ENCODE measurements at regions not wholly inside any gene's neighbourhood (a gene's known extent, or its start where the extent isn't known, plus 50 kb on each side); places are given as distances from the start of the nearest gene placed in this dataset.
"Not testable (repeated sequence)": the region's sequence is repeated elsewhere in the genome, so short reads cannot be mapped to it uniquely, and the experiment has no call there.

DNA sequence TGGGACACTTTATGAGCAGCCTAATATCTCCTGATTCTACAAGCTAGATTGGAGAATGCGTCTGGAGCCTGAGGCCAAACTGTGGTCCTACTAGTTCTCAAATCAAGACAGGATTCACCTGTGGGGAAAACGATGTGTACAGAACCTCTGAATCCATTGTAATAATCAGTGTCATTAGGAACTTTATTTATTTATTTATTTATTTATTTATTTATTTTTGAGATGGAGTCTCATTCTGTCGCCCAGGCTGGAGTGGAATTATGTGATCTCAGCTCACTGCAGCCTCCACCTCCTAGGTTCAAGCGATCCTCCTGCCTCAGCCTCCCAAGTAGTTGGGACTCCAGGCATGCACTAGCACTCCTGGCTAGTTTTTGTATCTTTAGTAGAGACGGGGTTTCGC lies 52.6 kb upstream of the KIF26B start:
- not testable (repeated sequence) for DNase-seq

DNA sequence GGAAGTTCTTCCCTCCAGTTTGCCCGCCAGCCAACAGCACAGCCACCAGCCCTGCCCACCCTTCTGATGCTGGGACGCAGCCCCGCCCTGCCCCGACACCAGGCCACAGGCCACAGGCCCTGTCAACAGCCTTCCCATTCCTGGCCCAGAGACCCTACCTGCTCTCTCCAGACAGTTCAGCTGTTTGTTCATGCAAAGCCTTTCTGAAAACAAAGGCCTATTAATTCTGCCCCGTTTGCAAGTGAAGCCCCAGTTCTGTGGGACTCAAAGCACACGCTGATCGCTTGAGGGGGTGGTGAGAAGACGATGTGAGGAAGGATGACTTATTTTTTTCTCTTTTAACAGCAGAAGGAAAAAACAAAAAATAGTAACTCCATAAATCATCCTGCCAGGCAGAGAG lies 55.4 kb upstream of the KIF26B start:
- no peak for DNase-seq

DNA sequence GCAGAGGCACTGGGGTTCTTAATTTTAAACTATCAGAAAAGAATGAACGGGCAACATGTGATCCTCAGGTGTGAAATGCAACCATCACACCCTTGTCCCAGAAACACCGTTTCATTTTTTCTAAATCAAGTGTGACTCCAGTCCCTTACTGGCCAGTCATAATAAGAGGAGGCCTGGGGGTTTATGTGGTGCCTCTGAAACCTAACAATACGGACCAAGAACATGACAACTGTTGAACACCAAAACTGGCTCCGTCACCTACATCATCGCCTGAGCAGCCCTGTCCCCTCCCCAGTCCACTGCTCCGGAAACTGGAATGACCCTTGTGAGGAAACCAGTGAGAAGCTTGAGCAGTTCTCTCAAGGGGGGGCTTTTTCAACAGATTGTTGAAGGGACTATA lies 55.9 kb upstream of the KIF26B start:
- DNase-seq = no peak

DNA sequence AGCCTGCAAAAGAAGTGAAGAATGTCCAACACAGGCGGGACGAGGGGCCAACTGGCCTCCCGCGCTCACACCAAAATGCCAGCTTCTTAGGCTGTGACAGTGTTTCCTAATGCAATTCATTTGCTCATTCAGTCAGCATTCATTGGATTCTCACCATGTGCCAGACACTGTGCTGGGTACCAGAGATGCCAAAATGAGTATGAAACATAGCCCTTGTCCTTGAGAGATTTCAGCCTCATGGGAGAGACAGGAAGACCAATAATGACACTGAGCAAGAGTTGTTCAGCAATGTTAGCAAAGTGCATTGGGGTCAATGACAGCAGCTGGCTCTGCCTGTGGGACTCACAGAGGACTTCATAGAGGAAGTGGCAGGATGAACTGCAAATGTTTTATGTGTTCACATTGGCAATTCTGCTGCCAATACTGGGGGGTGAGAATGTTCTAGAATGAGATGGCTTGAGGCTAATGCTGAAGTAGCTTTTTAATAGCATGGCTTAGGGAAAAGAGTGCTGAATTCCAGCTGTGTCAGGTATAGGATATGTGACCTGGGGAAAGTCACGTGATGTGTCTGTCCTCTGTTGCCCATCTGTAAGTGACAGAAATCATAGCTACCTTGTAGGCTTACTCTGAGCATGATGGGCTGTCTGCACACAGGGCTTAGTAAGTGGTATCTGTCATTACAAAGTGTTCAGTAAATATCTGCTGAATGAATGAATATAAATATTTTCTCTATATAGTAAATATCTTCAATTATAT lies 58.3 kb upstream of the KIF26B start:
- no peak for DNase-seq

DNA sequence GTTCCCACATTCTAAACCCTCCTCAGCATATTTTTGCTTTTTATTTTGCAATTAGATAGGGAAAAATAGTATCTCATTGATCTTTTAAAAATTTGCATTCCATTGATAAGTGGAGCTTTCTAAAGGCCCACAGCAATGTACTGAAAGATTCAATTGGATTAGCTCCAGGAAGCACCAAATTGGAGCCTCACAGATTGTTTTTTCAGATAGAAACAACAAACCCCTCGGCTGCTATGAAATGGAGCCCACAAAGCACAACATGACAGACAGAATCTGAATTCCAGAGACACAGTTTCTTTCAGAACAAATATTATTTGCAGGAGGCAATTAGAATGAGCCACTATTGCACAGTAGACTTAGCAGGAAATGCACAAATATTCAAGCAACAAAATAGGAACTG lies 58.9 kb upstream of the KIF26B start:
- no peak for DNase-seq

DNA sequence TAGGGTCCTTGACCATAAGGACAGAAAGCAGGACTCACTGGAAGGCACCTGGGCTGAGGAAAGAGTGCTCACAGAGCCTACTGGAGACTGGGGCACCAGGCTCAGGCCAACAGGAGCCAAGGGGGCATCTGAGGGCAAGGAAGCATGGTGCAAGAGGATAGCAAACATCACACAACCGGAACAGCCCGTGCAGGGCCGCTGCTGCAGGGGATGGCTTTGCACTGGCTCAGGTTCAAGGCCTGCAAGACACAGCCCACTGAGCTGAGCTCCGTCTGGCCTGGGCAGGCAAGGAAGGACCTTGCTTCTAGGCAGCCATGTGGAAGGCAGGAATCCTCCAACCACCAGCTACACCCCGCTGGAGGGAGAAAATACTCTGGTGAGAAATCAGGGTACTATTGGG lies 59.8 kb upstream of the KIF26B start:
- no peak for DNase-seq

DNA sequence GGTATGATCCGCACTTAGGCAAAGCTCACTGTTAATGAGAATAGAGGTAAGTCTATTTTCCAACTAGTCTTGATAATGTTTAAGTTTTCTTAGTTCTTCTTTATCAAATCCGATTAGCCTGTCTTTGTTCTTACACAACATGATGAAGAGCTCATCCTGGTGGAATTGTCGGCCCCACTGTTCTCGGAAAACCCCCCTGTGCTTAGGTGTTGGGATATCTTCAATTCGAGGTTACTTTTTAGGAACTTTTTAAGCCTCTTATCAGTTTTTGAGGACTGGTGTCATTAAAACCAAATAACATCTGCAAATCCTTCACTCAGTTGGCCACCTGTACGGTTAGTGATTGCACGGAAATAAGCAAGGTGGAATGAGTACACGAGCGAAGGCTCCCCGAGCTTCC lies 60.7 kb upstream of the KIF26B start:
- no peak for DNase-seq

DNA sequence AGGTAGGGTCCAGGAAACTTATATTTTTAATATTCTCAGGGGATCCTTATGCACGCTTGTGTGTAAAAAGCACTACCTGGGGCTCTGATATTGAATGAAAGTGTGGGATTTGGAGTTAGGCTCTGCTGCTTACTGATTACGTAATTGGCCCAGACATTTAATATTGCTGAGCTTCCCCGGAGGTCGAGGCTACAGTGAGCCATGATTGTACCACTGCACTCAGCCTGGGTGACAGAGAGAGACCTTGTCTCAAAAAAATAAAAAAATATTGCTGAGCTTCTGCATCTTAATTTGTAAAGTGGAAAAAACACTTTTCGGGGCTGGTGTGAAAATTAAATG lies 62.2 kb upstream of the KIF26B start:
- no peak for DNase-seq

DNA sequence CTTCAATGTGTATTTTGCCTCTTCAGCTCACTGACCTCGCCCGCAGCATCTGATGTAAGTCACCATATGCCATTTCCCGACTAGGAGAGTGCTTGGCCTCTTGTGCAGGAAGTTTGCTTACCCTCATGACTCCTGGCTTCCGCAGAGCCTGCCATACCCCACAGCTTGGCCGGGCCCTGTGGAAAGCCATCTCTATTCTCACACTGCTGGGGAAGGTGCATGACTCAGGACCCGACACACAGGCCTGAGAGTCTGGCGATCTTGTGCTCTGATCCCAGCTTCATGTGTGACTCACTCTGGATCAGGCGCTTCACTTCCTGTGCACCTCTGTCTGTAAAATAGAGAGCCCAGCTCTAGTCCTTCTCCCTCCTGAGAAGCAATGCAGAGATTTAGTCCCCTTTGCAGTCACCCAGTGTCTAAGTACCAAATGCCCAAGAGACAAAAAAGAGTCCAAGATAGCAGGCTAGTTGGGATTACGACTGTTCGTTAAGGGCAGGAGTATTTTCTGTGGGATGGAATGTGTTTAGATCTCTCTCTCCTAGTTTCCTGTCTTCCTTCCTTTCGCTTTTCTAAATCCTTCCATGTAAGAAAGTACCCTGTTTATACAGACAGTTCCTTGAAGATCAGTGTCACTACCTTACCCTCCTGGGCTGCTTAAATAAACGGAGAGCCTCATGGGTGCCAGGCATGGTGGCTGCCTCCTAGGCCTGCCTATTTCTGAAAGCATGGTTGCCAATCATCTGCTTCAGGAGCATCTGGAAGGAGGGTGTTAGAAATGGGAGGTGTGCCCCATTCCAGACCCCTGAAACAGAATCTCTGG lies 62.8 kb upstream of the KIF26B start:
- DNase-seq = peak; percentile 25

DNA sequence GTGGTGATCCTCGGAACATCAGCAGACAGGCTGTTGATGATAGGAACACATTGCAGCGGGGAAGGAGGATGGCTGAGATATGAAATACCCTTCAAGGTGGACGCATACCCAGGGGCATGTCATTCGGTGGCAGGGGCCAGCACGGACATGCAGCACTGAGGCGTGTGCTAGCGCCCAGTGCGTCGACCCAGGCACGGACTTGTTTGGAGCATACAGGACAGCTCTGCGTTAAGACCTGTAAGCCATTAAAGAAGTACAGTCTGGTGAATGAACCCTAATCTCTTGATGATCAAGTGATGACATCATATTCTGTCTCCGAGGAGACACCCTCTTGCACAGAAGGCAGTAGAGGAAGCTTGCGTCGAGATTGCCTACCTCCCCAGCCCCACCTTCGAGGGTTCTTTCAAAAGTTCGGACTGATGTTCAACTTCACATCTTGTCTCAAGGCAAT lies 63.6 kb upstream of the KIF26B start:
- DNase-seq = no peak

DNA sequence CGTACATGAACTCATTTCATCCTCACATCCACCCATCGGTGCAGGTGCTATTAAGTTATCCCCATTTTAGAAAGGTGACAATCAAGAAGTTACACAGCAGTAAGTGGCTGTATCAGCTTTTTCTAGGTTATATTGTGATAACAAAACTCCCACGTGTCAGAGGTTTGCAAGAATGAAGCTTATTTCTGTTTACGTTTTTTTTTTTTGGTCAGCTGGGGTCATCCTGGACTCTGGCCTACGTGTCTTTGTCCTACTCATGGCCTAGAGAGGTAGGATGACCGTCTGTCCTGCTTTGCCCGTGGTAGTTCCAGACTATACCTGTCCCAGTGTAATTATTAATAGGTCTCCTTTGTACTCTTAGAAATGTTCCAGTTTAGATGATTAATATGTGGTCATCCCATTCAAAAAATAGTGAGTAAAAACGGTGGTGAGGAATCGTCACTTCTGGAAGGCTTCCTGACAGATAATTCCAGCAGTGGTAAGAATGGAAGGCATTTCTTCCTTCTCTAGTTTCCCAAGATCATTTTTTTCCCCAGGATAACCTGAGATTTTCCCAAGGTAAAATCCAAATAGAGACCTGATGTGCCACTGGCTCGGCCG lies 64.2 kb upstream of the KIF26B start:
- DNase-seq = no peak

DNA sequence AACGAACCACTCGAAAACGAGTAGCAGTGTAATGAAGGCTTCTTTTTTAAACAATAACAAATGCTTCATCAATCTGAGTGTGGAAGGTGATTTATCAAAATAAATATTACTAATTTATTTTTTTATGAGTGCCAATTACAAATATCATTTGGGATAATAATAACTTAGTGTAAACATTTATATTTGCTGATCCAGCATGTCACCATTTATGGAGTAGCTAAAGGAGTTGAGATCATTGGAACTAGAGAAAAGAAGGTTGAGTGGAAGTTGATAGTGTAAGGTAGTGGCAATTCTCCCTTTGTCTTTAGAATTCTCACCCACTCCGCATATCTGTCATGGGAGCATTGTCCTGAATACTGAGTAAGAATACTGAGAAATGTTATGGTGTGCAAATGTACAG lies 67.1 kb upstream of the KIF26B start:
- no peak for DNase-seq

DNA sequence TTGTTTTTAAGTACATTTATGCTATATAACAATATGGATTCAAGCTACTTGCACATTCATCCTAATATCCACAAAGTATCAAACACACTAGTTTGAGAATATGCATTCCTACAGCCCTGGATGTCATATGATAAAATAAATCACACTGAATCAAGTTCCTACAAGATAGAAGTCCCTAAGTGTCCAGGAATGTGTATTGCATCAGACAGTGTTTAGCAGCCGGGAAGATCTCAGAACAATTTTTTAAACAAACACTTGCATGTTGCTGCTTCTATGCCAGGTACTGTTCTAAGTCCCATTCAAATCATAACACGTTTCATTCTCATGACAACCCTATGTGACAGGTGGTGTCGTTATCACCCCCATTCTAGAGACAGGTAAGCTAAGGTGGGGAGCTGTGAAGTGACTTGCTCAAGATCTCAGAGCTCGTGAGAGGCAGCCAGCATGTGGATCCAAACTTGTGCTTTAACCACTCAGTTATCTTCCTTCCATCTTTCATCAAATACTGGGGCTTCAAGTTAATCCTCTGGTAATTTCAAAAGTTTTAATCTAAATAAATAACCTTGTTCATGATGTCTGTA lies 68.3 kb upstream of the KIF26B start:
- DNase-seq = no peak

DNA sequence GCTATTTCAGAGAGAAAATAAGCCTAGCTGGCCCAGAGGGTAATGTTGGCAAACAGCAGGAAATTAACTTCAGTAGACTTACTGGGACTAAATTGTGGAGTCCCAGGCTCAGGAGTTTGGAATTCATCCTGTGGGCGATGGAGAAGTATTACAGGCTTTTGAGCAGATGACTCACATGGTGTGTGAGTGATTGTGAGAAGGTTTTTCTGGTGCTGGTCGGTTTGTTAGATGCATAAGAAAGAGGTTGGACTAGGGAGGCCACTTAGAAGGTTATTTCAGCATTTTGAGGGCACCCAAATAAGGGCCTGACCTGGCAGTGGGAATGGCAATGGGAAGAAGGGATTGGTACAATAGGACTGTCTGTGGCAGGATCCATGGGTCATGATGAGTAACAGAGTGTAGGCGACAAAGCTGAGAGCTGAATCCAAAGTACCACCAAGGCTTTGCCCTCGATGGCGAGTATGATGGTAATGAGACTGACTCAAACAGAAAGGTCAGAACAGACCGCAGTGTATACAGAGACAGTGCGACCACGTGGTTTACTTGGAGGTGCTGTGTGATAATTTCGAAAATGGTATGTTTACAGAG lies 69.2 kb upstream of the KIF26B start:
- DNase-seq = no peak

DNA sequence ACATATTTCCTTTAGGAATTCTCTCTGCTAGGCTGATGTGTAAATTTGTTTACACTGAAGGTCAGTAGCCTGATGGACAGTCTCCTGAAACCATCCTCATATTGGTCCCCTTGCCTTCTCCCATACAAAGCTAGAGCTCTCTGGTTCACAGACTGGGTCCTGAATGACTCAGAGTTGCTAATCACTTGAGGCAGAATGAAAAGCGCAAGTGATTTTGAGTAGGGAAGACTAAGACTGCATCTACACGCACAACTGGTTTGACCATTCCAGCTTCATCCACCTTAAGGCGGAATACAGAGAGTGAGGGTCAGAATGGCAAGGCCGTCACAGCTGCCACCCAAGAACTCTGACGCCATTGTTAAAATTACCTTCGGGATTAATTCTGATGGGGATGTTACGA lies 70.2 kb upstream of the KIF26B start:
- DNase-seq = no peak

DNA sequence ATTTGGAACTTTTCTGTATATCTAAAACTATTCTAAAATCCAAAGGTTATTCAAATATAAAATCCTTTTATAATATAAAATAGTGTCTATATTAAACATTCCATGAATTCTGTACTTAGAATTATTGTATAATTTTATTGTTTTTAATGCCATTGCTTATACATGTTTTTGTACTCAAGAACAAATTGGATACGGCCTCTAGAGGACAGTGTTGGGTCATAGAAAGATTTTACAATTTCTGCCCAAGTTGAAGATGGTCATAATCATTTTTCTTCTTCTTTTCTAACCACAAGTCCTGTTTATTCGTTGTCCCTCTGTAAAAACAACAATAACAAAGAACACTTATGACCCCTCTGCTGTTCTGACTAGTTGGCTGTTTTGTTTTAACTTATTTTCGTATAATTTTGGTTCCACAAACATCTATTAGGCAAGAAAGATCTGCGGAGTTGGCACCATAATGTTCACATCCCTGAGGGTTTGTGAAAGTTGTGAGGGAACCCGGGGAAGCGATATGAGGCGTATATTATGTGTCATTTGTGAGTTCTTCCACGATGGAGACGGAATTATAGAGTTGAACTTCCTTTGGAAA lies 75.7 kb upstream of the KIF26B start:
- peak; percentile 24 for DNase-seq

DNA sequence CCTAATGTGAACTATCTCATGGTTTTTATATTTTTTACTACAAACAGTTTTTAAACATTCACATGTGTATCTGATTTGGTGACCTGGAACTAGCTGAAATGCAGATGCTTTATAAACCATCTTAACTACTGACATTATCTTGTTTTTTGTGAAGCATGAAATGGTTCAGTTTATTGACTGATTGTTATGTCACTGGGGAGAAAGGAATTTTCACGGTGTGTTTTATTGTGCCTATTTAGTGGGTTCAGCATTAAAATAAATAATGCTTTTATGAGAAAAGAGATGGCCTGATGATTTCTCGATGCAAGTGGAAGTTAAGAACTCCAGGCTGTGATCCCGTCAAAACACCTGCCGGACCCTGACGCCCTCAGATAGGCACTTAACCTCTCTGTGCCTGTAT lies 79.9 kb upstream of the KIF26B start:
- DNase-seq = no peak

DNA sequence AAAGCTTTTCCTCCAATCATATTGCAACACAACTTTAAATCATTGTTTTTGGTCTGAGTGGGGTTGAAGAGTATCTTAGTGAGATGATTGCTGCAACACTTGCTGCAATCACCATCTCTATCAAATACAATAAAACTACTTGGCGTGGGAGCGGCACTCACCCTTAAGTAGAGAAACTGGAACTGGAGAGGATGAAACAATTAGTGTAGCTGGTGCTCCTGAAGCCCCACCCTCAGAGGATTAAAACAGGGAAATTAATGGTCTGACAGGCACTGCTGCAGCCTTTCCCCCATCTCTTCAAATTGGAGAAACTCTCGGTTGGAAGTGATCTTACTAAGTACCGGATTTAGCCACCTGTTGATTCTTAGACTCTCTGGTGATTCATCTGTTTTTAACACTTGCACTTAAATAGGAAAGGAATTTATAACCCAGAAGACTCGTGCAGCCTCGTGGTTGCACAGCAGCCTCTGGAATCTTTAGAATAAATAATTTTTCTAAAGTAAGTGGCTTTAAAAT lies 80.5 kb upstream of the KIF26B start:
- DNase-seq = peak; percentile 15

DNA sequence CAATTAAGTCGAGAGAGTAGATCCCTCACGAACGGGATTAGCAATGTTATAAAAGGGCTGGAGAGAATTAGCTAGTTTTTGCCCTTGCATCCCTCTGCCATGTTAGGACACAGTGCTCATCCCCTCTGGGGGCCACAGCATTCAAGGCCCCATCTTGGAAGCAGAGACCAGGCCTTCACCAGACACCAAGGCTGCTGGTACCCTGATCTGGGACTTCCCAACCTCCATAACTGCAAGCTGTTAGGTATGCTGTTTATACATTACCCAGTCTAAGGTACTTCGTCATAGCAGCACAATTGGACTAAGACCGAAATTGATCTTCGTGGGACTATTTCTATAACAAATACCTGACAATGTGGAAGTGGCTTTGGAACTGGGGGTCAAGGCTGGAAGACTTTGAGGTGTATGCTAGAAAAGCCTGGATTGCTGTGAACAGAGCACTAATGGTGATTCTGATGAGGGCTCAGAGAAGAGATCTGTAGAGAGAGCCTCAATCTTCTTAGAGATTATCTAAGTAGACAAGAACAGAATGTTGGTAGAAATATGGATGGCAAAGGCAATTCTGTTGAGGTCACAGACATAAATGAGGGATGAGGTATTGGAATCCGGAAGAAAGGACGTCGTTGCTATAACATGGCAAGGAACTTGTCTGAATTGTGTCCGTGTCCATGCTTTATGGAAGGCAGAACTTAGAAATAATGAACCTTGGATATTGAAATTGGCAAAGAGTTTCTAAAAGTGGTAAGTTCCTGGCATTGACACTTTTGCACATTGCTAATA lies 83.8 kb upstream of the KIF26B start:
- no peak for DNase-seq

DNA sequence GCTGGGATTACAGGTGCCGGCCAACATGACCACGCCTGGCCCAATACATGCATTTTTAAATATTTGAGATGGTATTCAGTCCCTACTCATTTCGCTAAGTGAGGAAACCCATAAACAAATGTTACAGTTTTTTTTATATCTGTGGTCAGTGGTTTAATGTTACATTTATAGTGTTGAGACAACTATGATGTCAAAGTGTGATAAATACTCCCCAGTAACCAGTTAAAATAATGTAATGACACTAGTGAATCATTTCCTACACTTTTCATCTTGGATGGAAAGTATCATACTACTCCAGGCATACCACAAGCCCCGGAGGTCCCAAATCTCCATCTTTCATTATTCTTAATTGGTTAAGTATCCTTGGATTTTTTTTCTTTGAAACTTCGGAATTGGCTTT lies 87.5 kb upstream of the KIF26B start:
- no peak for DNase-seq

DNA sequence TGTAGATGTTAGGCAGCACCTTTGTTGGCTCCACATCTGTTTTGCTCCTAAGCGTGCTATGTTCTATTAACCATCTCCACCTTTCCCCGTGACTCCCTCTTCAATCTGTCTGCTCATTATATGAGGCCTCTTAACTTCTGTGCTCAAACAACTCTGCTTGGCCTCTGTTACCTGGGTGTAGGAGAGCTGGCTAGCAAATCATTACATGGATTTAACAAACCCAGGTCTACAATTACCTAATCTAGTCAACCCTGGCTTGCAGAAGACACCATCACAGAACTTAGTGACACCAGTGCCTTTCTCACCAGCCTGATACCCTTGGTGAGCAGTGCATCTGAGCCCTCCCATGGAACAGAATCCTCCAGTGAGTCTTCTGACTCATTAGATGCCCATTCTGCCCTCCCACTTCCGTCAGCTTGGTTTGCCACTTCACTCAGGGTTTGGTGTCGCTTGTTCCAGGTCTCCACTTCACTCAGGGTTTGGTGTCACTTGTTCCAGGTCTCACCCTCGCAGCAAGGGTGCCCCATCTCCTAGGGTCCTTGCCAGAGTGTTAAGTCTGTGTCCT lies 92.0 kb upstream of the KIF26B start:
- no peak for DNase-seq

DNA sequence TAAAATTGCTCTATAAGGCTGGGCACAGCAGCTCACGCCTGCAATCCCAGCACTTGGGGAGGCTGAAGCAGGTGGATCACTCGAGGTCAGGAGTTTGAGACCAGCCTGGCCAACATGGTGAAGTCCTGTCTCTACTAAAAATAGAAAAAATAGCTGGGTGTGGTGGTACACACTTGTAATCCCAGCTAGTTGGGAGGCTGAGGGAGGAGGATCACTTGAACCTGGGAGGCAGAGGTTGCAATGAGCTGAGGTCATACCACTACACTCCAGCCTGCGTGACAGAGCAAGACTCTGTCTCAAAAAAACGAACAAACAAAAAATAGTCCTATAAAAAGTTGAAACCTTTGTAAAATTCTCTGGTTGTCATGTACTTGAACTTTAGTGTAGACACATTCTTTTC lies 93.0 kb upstream of the KIF26B start:
- DNase-seq = not testable (repeated sequence)
